Frontal cortex (tissue), 3 donors: ENCODE measurements at regions not wholly inside any gene's neighbourhood (a gene's known extent, or its start where the extent isn't known, plus 50 kb on each side); places are given as distances from the start of the nearest gene placed in this dataset.
"Not testable (repeated sequence)": the region's sequence is repeated elsewhere in the genome, so short reads cannot be mapped to it uniquely, and the experiment has no call there.

Experiments
- DNase-seq, 2 donors: peaks; one replicate each; pipeline ENCODE4 v3.0.0; 2012; ENCODE audit warnings: low spot score in 2 of 2
- FAIRE-seq: peaks from 2 replicates; lab custom pipeline; 2012; peaks lifted over from hg19 to GRCh38; lab: Jason Lieb, UNC
- donor health status: control.
- donor health status: control.
- donor health status: control.

- FAIRE-seq (no peak), DNase-seq (no peak)
Measured at GRCh38 chr14:22492622-22493542, 96.1 kb downstream of the DAD1 start.

DNA sequence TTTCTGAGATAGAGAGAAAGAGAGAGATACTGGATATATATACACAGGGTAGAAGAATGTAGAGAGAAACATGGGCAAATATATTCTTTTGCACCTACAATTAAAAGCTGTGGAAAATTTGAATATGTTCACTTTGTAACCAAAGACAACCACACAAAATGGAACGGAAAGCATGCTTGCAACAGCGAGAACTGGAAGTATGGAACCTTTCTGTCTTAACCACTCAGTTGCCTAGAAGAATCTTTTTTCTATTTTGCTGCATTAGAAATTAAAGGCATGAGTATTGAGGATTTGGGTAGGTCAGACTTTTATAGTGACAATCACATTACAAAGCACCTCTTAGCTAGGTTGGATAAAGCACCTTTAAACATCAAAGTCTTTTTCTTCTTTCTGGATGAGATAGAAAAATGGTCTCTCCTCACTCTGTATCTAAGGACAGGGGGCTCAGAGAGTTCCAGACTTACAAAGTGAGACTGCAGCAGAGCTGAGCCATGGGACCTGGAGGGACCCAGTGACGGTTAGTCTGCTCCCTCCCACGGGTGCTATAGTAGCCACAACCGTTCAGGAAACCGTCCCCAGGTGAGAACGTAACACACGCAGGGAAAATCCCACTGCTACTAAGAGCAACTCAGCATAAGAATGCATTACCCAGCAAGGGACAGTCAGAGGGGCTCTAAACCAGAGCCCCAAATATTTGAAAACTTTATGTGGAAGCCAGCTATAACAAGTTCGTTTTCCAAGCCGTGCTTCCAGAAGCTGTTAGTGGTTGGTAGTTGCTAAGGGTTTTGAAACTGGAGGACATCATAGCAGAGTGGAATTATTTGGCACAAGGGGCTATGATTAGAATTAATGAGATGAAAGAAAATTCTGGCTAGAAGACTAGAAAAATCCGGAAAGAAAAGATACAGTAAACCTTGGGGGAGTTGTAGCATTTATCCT, 97.1 kb downstream of the DAD1 start:
- DNase-seq (no peak), FAIRE-seq (no peak)

- FAIRE-seq, DNase-seq: not testable (repeated sequence)
Measured at GRCh38 chr14:22491053-22491452, 98.0 kb downstream of the DAD1 start.

DNA sequence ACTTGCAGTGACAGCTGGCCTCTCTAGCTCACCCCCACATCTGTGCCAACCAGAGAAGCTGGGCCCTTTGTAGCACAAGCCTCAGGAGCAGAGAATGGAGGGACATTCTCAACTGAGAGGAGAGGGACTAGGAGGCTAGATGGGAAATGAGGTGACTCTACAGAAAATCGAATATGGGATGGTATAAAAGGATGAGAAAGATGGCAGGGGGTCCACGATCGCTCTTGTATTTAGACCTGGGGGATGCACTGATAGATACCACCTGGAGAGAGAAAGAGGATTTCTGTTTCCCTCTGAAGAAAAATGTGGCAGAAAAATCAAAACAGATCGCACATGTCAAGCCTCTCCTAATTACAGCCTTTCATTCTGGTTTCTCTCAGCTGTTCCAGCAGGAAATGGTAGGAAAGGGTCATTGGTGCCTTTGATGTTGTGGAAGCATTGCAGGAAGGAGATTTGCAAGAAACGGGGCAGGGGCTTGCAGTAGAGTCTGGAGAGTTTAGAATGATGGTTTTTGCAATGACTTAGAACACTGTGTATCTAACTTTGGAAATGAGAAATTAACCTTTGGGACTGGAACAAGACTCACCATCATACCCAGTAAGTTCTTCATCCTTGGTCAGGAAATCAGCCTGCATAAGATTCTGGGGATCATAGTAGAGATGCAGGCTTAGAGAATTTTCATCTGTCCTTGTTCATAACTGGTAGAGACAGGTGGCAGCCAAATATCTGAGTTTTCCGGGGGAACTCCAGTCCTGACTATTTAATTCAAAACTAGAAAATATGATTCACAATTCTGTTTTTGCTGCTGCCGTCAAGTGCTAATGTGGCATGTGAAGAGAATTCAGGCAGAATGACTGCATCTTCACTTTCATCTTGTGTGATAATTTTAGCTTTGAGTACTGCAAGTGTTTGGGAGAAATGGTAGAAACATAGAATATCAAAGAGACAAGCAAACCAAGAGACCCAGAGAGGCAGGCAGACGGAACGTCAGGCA, 98.8 kb downstream of the DAD1 start:
- FAIRE-seq (no peak), DNase-seq (no peak)

- FAIRE-seq: no peak
- no peak for DNase-seq
Measured at GRCh38 chr14:22489244-22489545, 99.8 kb downstream of the DAD1 start.

- FAIRE-seq: no peak
- DNase-seq: no peak
Measured at GRCh38 chr14:22488522-22489243, 100.3 kb downstream of the DAD1 start.

- DNase-seq: no peak
- FAIRE-seq: no peak
Measured at GRCh38 chr14:22487941-22488340, 101.1 kb downstream of the DAD1 start.

- FAIRE-seq (no peak), DNase-seq (no peak)
Measured at GRCh38 chr14:22487401-22487800, 101.6 kb downstream of the DAD1 start.

DNA sequence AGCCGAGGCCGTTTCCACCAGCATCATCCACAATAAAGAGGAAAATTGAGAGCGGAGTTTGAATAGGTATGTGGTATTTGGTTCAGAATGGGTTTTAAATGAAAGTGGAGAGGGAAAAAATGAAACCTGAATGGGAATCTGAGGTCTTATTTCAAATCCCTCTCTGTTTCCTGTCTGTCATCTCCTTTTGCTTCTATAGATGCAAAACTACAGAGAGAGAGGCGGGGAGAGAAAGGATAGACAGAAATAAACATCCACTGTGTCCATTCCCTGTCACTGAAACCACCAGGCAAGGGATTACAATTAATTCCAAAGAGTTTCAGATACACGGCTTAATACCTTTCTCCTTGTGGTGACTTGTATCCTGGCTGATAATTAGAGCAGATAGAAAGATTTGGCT, 102.3 kb downstream of the DAD1 start:
- FAIRE-seq (no peak), DNase-seq (no peak)

DNA sequence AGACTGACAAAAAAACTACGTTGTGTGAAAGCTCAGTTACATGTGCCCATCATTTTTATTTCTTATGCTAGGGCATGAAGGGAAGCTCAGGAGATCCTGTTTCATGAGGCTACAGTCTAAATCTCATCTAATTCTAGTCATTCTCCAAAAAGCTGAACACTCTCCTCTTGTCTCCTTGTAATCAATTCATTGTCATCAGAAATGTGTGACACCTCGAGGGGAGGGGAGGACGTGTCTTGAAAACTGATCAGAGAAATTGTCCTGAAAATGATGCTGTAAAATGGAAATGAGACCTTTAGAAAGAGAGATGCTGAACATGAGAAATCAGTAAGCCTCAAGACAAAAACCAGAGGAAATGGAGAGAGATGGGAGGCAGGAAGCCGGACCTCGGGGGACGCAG, 103.4 kb downstream of the DAD1 start:
- no peak for DNase-seq
- FAIRE-seq: no peak

DNA sequence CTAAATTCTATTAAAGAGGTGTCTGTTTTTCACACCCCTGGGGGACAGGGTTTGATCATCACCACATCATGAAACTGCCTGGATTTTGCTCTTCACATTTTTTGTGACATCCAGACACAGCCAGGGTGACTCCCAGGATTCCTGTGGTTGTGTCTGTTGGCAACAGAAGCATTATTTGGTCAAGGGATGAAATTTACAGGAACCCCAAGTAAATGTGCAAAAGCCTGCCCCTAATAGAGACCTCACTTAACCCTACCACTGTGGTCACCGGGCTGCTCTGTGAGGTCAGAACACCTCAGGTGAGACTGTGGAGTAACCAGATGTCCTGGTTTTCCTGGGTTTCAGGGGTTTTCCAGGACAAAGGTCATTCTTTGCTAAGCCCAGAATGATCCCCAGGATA, 103.8 kb downstream of the DAD1 start:
- DNase-seq: no peak
- no peak for FAIRE-seq

GRCh38 chr14:22484632-22485031, 104.4 kb downstream of the DAD1 start:
- no peak for DNase-seq
- FAIRE-seq: no peak

- no peak for DNase-seq
- FAIRE-seq: no peak
Measured at GRCh38 chr14:22483863-22484593, 105.0 kb downstream of the DAD1 start.

DNA sequence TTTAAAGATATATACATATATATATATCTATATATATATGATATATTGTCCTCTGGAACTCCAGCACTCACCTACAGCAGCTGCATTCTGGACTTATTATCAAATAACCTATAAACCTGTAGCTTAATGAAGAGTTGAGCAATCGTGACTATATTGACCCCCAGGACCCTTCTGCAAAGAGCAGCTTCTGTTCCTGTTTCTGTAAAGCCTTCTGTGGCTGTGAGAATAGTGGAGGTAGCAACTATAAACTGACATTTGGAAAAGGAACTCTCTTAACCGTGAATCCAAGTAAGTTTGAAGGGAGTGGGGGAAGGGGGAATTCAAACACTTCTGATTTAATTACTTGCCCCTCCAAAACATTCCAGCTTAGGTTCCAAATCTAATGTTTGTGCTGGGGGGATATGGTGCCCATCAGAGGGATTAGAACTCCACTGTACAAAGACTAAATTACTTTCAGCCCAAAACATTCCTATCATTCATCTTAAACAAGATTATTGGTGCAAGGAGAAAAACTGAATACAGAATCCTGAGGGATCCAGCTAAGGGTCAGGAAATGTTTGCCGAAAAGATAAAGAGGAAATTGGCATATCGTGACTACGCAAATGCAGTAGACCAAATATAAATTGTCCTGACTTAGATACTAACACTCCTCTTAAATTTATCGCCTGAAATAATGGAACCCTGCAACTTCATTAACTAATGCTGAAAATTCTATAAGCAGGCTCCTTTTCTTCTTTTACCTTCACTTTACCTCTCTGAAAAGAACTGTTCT, 106.1 kb downstream of the DAD1 start:
- FAIRE-seq (no peak), DNase-seq (no peak)

GRCh38 chr14:22482085-22482694, 106.8 kb downstream of the DAD1 start:
- FAIRE-seq: no peak
- DNase-seq: no peak

DNA sequence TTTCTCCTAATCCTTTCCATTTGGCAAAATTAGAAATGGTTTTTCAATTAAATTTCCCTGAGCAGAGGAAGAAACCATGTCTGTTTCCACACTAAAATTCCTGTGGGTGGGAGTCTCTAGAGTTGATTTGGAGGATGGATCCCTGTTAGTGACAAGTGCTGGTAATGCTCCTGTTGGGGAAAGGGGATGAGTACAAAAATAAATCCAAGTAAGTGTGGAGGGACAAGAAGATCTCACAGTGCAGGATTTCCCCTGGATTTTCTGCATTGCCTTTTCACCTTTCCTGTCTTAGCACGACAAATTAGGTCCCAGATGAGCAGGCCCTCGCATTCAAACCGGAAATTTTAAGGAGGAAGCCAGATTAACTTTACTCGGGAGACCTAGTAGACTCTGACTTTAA, 107.5 kb downstream of the DAD1 start:
- DNase-seq (no peak), FAIRE-seq (no peak)

DNA sequence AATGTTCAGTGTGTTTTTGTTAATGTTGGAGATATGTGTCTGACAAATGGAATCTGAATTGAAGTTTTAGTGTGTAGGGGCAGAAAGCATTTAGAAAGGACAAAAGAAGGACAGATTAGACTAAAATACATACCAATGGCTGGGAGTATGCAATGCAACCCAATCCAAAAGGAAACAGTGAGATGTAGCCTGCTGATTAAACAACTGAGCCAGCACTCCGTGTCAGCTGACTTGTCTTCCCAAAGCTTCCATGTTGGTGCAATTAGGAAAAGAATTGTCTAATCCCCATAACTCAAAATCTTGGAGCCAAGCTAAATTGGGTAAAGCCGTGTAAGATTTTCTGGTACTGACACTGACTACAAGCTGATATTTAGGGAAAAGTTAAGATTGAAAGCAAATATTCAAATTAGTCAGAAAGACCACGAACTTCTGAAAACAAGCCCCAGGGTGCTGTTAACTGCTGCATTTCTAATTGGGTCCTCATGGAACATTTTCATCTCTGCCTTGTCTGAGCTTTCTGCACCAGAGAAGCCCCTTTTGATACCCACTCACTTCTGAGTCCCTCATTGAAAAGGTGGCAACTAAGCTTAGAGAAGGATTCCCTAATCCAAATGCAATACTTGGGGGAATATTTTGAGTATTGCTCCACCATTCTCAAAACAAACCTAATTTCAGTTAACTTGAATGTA, 109.1 kb downstream of the DAD1 start:
- FAIRE-seq (no peak), DNase-seq (no peak)
